ENCODE measurements at regions not wholly inside any gene's neighbourhood (a gene's known extent, or its start where the extent isn't known, plus 50 kb on each side); places are given as distances from the start of the nearest gene placed in this dataset.
A peak's percentile ranks its signal among the peaks of the same experiment; 100 is the strongest.

DNA sequence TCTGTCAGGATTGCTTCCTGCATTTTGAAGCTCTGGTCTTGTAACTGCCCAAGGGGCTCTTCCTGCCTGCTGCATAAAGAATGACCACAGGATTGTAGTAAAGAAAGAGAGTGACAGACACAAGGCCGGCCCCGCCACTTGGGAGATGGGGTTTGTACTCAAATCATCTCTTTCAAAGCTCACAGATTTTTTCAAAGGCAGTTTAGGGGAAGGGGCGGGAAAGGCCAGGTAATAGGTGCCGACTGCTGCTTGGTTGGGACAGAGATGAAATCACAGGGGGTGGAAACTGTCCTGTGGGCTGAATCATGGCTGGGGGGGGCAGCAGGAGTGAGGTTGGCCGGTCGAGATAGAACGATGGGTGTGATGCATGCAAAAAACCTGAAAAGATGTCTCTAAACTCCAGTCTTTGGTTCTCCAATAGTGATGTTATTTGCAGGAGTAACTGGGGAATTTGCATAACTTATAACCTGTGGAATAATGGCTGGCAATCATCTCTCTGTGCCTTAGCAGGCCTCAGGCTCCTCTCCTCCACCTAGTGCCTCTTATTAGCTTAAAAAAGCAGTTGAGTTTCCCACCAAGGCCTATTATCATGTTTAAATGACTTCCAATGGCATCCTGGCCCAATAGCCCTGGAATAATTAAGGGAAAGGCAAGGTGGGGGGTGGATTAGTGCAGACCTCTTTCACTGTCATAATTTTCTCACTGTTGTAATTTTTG, 778.4 kb upstream of the FRG1 start:
- Histone ChIP-seq H3K36me3 (ENCODE audit: control insufficient read depth in 2 of 2, insufficient read depth in 2 of 2, low read length in 2 of 2) (no peaks in the 10 kb centered on the region), H3K9ac (ENCODE audit: low read depth in 1 of 2, low read length in 2 of 2) (no peak overlapping the region), H3K9me3 (ENCODE audit: control insufficient read depth in 2 of 2, low read length in 2 of 2) (no peaks in the 10 kb centered on the region), H3K27ac (ENCODE audit: low read depth in 2 of 2, low read length in 2 of 2) (no peak overlapping the region), H3K4me3 (ENCODE audit: low read length in 2 of 2) (no peak overlapping the region), H3K27me3 (ENCODE audit: control insufficient read depth in 2 of 2, insufficient read depth in 2 of 2, low read length in 2 of 2) (no peaks in the 10 kb centered on the region), H3K4me1 (ENCODE audit: control insufficient read depth in 2 of 2, insufficient read depth in 2 of 2, low read length in 2 of 2) (no peaks in the 10 kb centered on the region)

DNA sequence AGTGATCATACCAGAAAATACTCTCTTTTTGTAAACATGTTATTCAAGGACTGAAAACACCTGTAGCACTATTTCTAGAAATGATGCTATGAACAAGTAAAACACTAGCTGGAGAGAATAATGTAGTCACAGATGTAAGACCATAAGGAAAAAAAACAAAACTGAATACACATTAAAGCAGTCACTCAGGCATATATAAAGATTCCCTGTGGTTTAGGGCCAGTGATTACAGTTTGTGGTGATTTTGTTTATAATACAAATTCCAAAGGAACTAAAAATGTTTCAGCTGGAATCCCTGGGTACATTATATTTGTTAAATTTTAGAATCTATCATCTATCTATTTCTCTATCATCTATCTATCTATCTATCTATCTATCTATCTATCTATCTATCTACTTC, 777.8 kb upstream of the FRG1 start:
- H3K9me3 ChIP-seq (ENCODE audit: control insufficient read depth in 2 of 2, low read length in 2 of 2): no peaks in the 10 kb centered on the region
- no peak overlapping the region for H3K9ac ChIP-seq (ENCODE audit: low read depth in 1 of 2, low read length in 2 of 2)
- H3K27ac ChIP-seq (ENCODE audit: low read depth in 2 of 2, low read length in 2 of 2): no peak overlapping the region
- no peaks in the 10 kb centered on the region for H3K36me3 ChIP-seq (ENCODE audit: control insufficient read depth in 2 of 2, insufficient read depth in 2 of 2, low read length in 2 of 2)
- no peaks in the 10 kb centered on the region for H3K4me1 ChIP-seq (ENCODE audit: control insufficient read depth in 2 of 2, insufficient read depth in 2 of 2, low read length in 2 of 2)
- H3K4me3 ChIP-seq (ENCODE audit: low read length in 2 of 2): no peak overlapping the region
- H3K27me3 ChIP-seq (ENCODE audit: control insufficient read depth in 2 of 2, insufficient read depth in 2 of 2, low read length in 2 of 2): no peaks in the 10 kb centered on the region

DNA sequence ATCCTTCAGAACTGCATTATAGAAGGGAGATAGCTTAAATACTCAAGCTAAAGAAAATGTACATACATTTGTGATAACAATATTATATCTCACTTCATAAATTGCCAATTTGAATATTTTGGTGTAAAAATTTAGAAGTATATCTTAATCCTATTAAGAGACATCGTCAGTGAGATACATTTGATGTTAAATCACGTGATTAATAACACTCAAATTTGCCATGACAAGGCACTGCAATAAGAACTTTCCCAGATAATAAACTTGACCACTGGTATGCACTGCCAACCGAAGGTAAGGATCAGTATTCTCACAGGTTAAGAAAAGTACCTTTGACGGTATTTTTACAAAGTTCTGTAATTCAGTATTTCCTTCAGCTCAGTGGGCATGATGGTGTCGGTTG, 764.7 kb upstream of the FRG1 start:
- no peak overlapping the region for H3K4me3 ChIP-seq (ENCODE audit: low read length in 2 of 2)
- no peak overlapping the region for H3K9ac ChIP-seq (ENCODE audit: low read depth in 1 of 2, low read length in 2 of 2)
- no peak overlapping the region for H3K27ac ChIP-seq (ENCODE audit: low read depth in 2 of 2, low read length in 2 of 2)
- H3K27me3 ChIP-seq (ENCODE audit: control insufficient read depth in 2 of 2, insufficient read depth in 2 of 2, low read length in 2 of 2): no peaks in the 10 kb centered on the region
- H3K9me3 ChIP-seq (ENCODE audit: control insufficient read depth in 2 of 2, low read length in 2 of 2): no peaks in the 10 kb centered on the region
- no peaks in the 10 kb centered on the region for H3K36me3 ChIP-seq (ENCODE audit: control insufficient read depth in 2 of 2, insufficient read depth in 2 of 2, low read length in 2 of 2)
- H3K4me1 ChIP-seq (ENCODE audit: control insufficient read depth in 2 of 2, insufficient read depth in 2 of 2, low read length in 2 of 2): no peaks in the 10 kb centered on the region

DNA sequence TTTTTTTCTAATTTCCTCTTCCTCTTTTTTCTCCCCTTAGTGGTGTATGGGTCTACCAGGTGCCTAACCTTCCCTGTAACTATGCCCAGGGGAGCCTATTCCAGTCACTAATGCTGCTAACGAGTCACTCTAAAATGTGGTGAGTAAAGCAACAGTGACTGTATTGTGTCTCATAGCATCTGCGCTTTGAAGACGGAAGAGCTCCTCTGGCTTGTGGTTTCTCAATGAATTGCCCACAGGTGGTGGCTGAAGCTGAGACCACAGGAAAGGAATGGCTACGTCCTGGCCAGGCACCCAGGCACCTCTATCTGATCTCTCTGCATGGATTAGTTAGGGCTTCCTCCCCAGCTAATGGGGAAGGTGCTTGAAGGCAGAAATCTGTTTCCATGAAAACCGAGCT, 763.5 kb upstream of the FRG1 start:
- H3K9ac ChIP-seq (ENCODE audit: low read depth in 1 of 2, low read length in 2 of 2): no peak overlapping the region
- no peaks in the 10 kb centered on the region for H3K27me3 ChIP-seq (ENCODE audit: control insufficient read depth in 2 of 2, insufficient read depth in 2 of 2, low read length in 2 of 2)
- H3K4me3 ChIP-seq (ENCODE audit: low read length in 2 of 2): no peak overlapping the region
- H3K36me3 ChIP-seq (ENCODE audit: control insufficient read depth in 2 of 2, insufficient read depth in 2 of 2, low read length in 2 of 2): no peaks in the 10 kb centered on the region
- H3K27ac ChIP-seq (ENCODE audit: low read depth in 2 of 2, low read length in 2 of 2): no peak overlapping the region
- H3K4me1 ChIP-seq (ENCODE audit: control insufficient read depth in 2 of 2, insufficient read depth in 2 of 2, low read length in 2 of 2): no peaks in the 10 kb centered on the region
- H3K9me3 ChIP-seq (ENCODE audit: control insufficient read depth in 2 of 2, low read length in 2 of 2): no peaks in the 10 kb centered on the region

DNA sequence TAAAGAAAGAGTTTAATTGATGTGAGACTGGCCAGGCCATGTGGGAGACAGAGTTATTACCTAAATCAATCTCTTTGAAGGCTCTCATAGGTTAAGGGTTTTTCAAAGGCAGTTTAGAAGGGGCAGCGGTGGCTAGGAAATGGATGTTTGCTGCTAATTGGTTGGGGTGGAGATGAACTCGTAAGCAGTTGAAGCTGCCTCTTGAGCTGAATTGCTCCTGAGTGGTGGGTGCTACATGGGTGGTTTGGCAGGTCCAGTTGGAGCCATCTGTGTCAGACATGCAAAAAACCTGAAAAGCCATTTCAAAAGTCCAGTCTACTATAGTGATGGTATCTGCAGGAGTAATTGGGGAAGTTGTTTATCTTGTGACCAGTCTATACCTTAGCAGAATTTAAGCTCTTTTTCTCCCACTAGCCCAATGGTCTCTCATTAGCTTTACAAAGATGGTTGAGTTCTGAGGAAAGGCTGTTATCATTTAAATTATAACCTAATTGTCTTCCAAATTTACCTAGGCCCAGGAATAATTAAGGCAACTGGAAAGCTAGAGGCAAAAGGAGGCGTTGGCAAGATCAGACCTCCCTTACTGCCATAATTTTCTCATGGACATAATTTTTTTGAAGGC, 762.4 kb upstream of the FRG1 start:
- Histone ChIP-seq H3K9ac (ENCODE audit: low read depth in 1 of 2, low read length in 2 of 2) (no peak overlapping the region), H3K4me3 (ENCODE audit: low read length in 2 of 2) (no peak overlapping the region), H3K27ac (ENCODE audit: low read depth in 2 of 2, low read length in 2 of 2) (no peak overlapping the region), H3K4me1 (ENCODE audit: control insufficient read depth in 2 of 2, insufficient read depth in 2 of 2, low read length in 2 of 2) (no peaks in the 10 kb centered on the region), H3K27me3 (ENCODE audit: control insufficient read depth in 2 of 2, insufficient read depth in 2 of 2, low read length in 2 of 2) (no peaks in the 10 kb centered on the region), H3K9me3 (ENCODE audit: control insufficient read depth in 2 of 2, low read length in 2 of 2) (no peaks in the 10 kb centered on the region), H3K36me3 (ENCODE audit: control insufficient read depth in 2 of 2, insufficient read depth in 2 of 2, low read length in 2 of 2) (no peaks in the 10 kb centered on the region)

DNA sequence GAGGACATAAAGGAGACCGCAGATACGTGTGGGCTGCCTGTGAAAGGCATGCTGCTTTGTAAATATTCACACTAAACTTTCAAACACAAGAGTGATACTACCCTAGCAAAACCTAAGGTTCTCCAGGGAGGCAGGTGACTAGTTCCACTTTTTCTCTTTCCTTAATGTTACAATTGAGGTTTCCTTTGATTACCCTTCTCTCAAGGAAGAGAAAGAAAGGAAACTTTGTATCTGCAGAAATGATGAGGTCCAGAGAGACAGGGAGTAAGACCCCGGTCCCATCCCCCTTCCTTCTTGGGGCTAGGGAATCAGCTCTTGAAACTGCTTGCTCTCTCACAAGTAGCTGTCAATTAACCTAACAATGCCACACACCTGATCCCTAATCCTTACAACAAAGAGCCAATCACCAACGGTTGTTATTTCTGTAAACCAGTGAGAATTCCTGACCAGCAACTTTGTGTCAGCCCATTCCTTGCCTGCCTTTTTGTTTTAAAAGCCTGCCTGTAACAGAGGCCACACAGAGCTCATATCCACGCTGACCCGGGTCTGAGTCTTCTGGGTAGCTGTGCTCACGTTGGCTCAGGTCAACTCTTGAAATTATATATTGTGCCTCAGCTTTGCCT, 754.8 kb upstream of the FRG1 start:
- Histone ChIP-seq H3K9me3 (ENCODE audit: control insufficient read depth in 2 of 2, low read length in 2 of 2) (no peaks in the 10 kb centered on the region), H3K27me3 (ENCODE audit: control insufficient read depth in 2 of 2, insufficient read depth in 2 of 2, low read length in 2 of 2) (no peaks in the 10 kb centered on the region), H3K4me1 (ENCODE audit: control insufficient read depth in 2 of 2, insufficient read depth in 2 of 2, low read length in 2 of 2) (no peaks in the 10 kb centered on the region), H3K27ac (ENCODE audit: low read depth in 2 of 2, low read length in 2 of 2) (no peak overlapping the region), H3K9ac (ENCODE audit: low read depth in 1 of 2, low read length in 2 of 2) (no peak overlapping the region), H3K4me3 (ENCODE audit: low read length in 2 of 2) (no peak overlapping the region), H3K36me3 (ENCODE audit: control insufficient read depth in 2 of 2, insufficient read depth in 2 of 2, low read length in 2 of 2) (no peaks in the 10 kb centered on the region)

DNA sequence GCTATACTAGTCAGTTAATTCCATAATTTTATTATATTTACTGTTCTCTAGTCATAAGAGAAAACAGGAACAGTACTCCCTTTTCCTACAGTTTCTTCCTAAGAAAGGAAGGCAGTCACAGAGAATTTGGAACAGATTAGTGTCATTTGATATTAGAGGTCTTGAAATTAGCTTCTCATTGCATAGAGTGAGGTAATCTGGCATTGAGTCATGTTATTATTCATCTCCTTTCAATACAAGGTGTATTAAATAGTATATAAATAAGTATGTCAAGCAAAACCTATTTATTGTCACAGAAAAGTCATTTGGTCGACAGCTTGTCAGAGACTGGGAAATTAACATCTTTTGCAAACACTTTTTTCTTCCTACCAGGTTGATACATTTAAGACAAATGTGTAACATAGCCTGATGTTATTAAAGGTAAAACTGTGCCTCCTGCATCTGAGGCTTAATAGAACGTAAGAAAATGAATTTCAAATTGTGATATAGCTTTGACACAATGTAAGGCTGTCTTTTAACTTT, 753.1 kb upstream of the FRG1 start:
- Histone ChIP-seq H3K9ac (ENCODE audit: low read depth in 1 of 2, low read length in 2 of 2) (no peak overlapping the region), H3K4me3 (ENCODE audit: low read length in 2 of 2) (no peak overlapping the region), H3K9me3 (ENCODE audit: control insufficient read depth in 2 of 2, low read length in 2 of 2) (no peaks in the 10 kb centered on the region), H3K4me1 (ENCODE audit: control insufficient read depth in 2 of 2, insufficient read depth in 2 of 2, low read length in 2 of 2) (no peaks in the 10 kb centered on the region), H3K36me3 (ENCODE audit: control insufficient read depth in 2 of 2, insufficient read depth in 2 of 2, low read length in 2 of 2) (no peaks in the 10 kb centered on the region), H3K27ac (ENCODE audit: low read depth in 2 of 2, low read length in 2 of 2) (no peak overlapping the region), H3K27me3 (ENCODE audit: control insufficient read depth in 2 of 2, insufficient read depth in 2 of 2, low read length in 2 of 2) (no peaks in the 10 kb centered on the region)

DNA sequence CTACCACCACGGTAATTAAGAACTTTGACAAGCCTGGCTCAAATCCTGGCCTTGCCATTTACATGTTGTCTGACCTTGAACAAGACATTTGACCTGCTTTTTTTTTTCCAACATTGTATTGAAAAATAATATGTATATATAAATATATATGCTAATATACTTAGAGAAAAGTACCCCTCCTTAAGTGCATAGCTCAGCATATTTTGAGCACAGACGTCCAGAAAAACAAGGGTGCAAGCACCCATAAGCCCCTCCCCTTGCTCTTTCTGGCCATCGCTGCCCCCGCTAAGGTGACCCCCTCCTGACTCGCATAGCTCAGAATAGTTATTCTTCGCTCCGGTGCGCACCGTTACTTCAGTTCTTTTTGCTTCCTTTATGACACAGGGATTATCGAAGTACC, 742.0 kb upstream of the FRG1 start:
- no peaks in the 10 kb centered on the region for H3K9me3 ChIP-seq (ENCODE audit: control insufficient read depth in 2 of 2, low read length in 2 of 2)
- peaks cover 0 to 3% of the 10 kb centered on the region in 2 donors for H3K4me1 ChIP-seq (ENCODE audit: control insufficient read depth in 2 of 2, insufficient read depth in 2 of 2, low read length in 2 of 2)
- H3K27me3 ChIP-seq (ENCODE audit: control insufficient read depth in 2 of 2, insufficient read depth in 2 of 2, low read length in 2 of 2): no peaks in the 10 kb centered on the region
- no peaks in the 10 kb centered on the region for H3K36me3 ChIP-seq (ENCODE audit: control insufficient read depth in 2 of 2, insufficient read depth in 2 of 2, low read length in 2 of 2)
- H3K9ac ChIP-seq (ENCODE audit: low read depth in 1 of 2, low read length in 2 of 2): no peak overlapping the region
- H3K4me3 ChIP-seq (ENCODE audit: low read length in 2 of 2): no peak overlapping the region
- no peak overlapping the region for H3K27ac ChIP-seq (ENCODE audit: low read depth in 2 of 2, low read length in 2 of 2)

DNA sequence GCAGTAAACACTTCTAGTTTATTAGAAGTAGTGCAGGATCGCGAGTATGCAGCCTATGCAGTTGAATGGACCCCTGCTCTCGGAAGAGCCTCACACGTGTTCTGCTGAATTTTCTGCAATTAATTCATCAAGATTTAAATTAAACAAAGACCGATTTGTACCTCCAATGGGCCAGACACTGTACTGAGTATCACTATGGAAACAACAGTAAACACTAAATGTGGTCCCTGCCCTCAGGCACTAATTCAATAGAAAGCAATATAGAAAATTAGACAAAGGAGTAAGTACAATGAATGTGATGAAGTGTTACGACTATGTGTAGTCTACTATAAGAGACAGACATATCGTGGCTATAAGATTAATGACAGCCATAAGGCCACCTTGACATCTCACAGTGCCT, 740.3 kb upstream of the FRG1 start:
- no peak overlapping the region for H3K27ac ChIP-seq (ENCODE audit: low read depth in 2 of 2, low read length in 2 of 2)
- H3K9me3 ChIP-seq (ENCODE audit: control insufficient read depth in 2 of 2, low read length in 2 of 2): no peaks in the 10 kb centered on the region
- H3K9ac ChIP-seq (ENCODE audit: low read depth in 1 of 2, low read length in 2 of 2): no peak overlapping the region
- H3K4me3 ChIP-seq (ENCODE audit: low read length in 2 of 2): no peak overlapping the region
- no peaks in the 10 kb centered on the region for H3K27me3 ChIP-seq (ENCODE audit: control insufficient read depth in 2 of 2, insufficient read depth in 2 of 2, low read length in 2 of 2)
- H3K36me3 ChIP-seq (ENCODE audit: control insufficient read depth in 2 of 2, insufficient read depth in 2 of 2, low read length in 2 of 2): no peaks in the 10 kb centered on the region
- H3K4me1 ChIP-seq (ENCODE audit: control insufficient read depth in 2 of 2, insufficient read depth in 2 of 2, low read length in 2 of 2): peaks cover 0 to 3% of the 10 kb centered on the region in 2 donors

DNA sequence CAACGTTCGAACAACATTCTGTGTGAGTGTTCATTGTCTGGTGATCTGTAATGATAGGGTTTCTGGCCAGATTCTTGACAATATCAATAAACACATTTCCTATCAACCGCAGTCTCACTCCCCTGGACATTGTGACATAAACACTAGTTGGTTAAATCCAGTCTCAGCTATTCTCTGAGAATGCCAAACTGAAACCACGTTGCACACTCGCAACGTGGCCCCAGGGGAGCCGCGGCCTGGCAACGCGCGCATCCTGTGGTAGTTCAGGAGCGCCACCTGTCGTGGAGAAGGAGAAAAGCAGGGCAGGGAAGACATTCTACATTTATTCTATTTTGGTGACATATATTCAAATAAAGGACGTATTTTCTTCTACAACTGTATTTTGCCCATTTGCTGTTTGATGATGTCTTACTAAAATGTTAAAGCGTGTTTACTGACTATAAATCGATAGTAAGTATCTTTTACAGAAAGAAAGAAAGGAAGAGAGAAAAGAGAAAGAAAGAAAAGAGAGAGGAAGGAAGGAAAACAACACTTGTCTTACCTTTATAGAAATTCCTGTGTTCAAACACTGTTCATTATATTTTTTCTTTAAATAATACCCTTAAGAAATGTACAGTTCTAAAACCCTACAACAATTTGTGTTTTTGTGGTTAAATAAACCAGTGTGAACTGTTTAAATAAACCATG, 738.3 kb upstream of the FRG1 start:
- H3K9ac ChIP-seq (ENCODE audit: low read depth in 1 of 2, low read length in 2 of 2): no peak overlapping the region
- no peak overlapping the region for H3K27ac ChIP-seq (ENCODE audit: low read depth in 2 of 2, low read length in 2 of 2)
- H3K27me3 ChIP-seq (ENCODE audit: control insufficient read depth in 2 of 2, insufficient read depth in 2 of 2, low read length in 2 of 2): no peaks in the 10 kb centered on the region
- H3K36me3 ChIP-seq (ENCODE audit: control insufficient read depth in 2 of 2, insufficient read depth in 2 of 2, low read length in 2 of 2): no peaks in the 10 kb centered on the region
- peaks cover 0 to 3% of the 10 kb centered on the region in 2 donors for H3K4me1 ChIP-seq (ENCODE audit: control insufficient read depth in 2 of 2, insufficient read depth in 2 of 2, low read length in 2 of 2)
- H3K9me3 ChIP-seq (ENCODE audit: control insufficient read depth in 2 of 2, low read length in 2 of 2): no peaks in the 10 kb centered on the region
- H3K4me3 ChIP-seq (ENCODE audit: low read length in 2 of 2): peak overlapping the region; percentile 28 to 34

Measured in mucosa of rectum (tissue), 2 donors.